ENCODE measurements at regions not wholly inside any gene's neighbourhood (a gene's known extent, or its start where the extent isn't known, plus 50 kb on each side); places are given as distances from the start of the nearest gene placed in this dataset.
"Not testable (repeated sequence)": the region's sequence is repeated elsewhere in the genome, so short reads cannot be mapped to it uniquely, and the experiment has no call there.

DNA sequence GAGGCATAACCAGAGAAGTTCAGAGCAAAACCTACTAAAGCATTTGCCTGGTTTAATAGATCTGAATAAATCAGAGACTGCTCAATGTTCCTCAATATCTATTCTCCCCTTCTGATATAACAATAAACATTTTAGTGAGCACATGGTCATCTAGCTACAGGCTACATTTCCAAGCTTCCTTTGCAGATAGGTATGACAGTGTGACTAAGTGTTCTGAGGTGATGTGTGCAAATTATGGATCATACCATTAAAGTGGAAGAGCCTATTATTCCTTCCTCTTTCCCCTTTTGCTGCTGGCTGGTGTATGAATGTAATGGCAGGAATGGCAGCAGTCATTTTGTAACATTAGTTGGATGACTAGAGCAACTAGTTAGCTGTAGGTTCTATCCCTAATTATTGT, 285.8 kb upstream of the RASA1 start:
- DNase-seq, result no peak

DNA sequence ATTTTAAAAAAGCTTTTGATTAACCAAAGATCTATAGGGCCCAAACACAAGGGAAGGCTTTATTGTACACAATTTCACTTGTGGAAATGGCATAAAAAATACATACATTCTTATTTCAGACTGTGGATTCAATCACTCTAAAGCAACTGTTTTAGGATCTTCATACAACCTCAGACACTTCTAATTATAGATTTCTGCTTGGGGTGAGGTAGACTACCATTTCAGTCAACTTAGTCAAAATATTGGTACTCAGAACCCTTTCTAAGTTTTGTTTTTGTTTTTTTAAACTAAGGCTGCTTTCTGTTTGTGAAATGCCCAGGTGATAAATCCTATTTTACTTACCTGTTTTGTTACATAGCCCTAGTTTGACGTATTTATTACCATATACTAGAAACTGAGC, 284.5 kb upstream of the RASA1 start:
- DNase-seq, result no peak

DNA sequence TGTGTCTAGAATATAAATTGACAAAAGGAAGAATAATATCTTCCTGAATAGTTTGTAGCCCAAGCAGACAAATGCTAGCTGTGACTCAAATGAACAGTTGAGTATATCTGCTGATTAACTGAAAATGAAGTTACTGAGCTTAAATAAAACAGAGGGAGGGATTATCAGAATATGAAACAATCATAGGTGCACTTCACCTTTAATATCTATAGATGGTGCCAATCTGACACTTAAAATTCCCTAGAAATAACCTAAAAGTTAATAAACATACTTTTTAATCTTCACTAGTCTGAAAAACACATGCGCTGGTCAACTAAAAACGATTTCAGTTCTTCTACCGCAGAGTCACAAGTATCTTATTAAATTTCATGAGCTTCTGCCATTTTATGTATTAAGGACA, 280.8 kb upstream of the RASA1 start:
- no peak for DNase-seq

DNA sequence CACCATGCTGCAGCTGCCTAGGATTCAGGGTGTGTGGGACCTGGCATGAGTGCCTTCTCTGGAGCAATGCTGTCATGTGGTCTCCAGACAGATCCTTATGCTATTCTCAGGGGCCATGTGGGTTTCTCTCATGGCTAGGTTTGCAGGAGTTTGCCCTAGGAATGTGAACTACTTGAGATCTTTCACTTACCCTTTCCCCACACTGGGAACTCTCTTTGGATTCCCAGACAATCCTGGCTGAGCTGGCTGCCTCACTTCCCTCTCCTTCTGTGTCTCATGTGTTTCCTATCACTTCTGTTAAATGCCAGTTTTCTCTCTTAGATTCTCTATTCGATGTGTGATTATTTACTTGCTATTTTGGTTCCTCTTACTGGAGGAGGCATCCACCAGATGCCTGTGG, 270.2 kb upstream of the RASA1 start:
- no peak for DNase-seq

DNA sequence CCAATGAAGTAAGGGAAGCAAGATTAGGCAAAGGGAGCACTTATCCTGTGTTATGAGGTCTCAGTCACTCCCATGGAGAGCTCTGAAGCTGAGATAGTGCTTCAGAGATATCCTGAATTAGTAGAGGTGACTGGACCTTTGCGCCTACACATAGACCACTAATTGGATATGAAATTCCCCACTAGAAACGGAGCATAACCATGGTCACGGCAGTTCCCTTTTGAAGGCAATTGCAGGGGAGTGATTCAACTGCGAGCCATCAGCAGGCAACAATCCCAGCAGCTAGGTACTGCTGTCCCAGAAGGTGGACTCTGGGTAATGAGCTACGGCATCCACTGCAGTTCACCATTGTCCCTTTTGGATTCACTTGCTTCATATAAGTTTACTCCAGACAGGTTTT, 267.7 kb upstream of the RASA1 start:
- DNase-seq, result no peak

DNA sequence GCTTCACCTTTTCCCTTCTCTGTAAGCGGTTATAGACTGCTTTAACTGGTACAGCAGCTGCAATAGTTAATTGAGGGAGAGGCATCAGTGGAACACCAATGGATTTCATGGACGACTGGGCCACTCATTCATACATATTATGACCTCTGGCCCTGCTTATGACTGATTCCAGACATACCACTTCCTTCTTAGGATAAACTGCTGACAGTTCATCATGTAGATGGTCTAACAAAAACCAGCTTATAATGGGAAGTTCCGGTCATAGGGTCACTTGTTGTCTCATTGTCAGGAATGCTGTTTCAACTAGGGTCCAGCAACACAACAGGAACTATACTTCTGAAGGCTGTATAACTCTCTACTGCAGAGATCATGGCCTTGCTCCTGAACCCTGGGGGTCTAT, 265.2 kb upstream of the RASA1 start:
- DNase-seq, result no peak

DNA sequence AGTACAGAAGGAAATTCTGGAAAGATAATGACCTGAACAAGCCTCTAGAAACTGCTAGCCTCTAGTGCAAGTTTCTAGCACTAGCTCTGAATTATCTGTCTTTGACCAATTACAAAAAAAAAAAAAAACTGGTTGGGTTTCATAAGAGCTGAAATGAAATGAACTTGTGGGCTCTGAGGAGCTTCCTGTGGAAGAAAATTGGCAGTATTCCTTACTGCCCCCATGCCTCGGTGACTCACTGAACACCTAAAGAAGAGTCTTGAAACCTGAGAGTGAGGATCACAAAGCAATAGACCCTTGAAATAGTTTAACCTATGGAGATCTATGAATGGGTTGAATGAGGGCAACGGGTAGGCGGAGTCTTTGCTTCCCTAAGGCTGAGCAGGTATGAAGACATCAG, 263.6 kb upstream of the RASA1 start:
- DNase-seq, result no peak

DNA sequence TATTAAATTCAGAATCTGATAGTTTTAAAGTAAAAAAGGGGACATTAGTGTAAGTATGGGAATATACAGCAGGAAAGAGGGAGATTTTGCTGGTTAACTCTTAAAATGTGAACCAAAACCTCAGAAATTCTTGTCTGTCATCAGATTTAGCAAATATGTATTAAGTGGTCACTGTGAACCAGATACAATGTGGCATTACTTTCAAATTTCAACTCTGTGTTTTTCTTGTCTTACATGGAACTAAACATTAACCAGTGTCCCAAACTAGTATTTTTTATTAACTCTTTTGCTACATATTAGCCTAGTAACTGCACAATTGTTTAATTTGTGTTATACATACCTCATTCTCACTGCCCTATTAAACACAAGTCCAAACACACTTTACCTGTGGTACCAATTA, 259.9 kb upstream of the RASA1 start:
- no peak for DNase-seq

DNA sequence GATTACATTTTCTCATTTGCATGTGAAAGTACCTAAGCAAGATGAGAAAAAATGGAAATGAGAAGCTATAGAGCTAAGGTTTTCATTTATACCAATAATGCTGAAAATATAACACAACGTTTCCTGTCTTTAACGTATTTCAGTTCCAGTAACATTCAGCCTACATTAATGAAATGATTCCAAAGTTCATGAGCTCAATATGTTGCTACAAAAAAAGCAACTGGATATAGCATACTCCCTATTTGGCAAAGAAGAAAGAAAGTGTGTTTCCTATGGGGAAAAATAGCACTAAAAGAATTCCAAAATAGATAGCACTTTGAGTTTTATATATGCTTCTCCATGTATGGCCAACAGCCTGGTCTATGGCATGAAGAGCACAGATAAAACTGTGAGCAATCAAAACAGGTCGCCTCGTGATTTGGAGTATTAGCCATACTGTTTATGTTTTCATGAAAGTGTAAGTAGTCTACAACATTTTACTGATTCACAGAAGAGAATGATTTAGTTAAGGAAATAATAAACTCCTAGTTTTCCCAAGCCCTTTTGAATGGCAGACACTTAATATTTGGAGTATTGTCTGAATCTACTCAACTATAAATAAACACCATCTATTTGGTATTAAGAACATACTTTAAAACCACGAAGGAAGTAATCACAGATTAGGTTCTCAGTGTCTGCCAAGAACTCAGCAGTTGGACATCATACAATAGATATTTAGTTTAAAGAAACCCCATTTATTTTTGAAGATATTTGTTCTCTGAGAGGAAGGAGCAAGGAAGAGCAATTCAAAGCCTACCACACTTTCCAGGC, 258.7 kb upstream of the RASA1 start:
- DNase-seq, result no peak

DNA sequence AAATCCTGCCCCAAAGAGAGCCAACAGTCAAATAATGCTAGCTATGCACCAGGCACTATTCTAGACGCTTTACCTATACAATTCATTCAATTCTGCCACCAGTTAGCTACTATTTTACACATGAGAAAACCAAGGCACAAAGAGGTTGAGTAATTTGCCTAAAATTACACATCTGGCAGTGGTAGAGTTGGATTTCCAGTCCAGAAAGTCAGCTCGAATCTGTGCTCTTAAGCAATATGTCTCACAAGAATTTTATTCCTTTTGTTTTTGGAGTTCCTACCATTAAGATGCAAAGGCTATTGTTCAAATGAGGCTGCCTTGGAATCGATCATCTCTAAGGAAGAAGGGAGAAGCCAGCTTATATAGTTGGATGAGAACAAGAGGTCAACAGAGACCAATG, 256.9 kb upstream of the RASA1 start:
- DNase-seq, result no peak

DNA sequence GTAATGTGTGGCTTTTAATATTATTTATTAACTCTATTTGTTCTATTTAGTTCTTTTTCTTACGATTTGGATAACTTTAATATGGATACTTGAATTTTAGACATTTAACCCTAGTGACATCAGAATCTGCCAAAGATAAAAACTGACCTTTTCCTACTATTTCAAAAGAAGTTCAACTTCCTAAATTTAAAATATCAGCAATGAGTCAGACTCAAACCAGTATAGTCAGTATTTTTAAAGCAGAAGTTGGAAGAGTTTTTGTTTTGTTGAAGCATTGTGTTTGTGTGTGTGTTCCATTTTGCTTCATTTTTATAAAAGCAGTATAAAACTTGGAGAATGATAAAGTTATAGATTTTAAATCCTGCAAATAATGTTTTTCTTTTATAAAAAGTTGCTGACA, 251.8 kb upstream of the RASA1 start:
- DNase-seq, result no peak

DNA sequence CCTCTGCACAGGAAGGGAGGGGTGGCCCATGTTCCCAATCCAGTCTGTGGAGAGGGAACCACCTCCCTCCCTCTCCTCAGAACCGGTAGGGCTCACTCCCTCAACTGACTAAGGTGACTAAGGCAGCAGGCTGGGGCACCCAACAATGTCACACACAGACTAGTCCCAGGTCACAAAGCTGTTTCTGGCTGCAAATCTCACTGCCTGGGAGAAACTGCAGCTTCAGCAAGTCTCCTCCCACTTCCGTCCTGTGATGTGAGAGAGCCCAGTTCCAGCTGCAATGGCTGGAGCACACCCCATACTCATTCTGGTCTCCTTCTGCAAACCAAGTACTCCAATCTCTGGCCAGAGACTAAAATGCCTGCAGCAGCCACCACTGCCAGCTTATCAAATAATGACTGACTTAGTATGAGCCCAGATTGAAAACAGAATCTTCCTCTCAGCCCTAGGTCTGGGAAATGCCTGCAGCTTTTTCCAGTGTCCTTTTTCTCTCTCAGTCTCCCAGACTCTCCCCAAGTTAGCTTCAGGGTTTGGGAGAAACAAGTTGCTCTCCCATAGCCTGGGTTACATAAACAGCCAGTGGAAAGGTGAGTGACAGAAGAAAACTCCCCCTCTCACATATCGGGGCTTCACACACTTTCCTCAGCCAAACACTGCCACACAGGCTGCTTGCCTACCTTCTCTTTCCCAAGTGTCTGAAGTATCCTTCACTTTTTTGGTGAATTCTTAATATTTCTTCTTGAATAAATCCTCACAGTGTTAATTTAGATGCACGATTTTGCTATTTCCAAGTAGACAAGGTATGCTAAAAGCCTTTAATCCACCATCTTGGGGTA, 247.4 kb upstream of the RASA1 start:
- no peak for DNase-seq

DNA sequence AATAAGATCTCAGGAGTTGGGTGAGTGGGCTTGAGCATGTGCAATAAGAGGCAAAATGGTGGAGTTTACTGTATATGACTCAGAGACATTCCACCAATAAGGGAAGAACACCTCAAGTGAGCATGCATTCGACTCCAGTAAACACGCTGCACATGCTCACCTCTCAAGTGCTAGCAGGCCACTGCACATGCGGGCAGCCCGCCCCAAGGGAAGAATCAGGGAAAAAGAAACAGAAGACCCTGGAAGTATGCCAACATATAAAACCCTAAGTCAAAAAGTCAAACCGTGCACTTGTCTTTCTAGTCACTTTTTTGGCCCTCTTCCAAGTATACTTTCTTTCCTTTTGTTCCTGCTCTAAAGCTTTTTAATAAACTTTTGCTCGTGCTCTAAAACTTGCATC, 245.3 kb upstream of the RASA1 start:
- DNase-seq, result no peak

DNA sequence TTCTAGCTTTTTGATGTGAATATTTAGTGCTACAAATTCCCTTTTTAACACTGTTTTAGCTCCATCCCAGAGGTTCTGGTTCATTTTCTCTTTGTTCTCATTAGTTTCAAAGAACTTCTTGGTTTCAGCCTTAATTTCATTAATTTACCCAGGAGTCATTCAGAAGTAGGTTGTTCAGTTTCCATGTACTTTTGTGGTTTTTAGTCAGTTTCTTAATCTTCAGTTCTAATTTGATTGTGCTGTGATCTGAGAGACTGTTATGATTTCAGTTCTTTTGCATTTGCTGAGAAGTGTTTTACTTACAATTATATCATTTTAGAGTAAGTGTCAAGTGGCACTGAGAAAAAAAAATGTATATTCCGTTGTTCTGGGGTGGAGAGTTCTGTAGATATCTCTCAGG, 240.1 kb upstream of the RASA1 start:
- DNase-seq, result no peak

DNA sequence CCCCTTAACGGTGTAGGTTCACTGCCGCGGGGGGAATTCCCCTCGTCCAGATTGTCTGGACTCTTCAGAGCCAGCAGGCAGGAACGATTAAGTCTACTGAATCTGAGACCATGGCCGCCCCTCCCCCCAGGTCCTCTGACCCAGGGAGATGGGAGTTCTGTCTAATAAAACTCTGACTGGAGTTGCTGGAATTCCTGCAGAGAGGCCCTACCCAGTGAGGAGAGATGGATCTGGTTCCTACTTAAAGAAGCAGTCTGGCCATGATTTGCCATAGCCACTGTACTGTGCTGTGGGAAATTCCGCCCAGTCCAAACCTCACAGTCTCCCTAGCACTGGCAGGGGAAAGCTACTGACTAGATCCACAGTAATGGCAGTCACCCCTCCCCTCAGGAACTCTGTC, 237.7 kb upstream of the RASA1 start:
- no peak for DNase-seq

DNA sequence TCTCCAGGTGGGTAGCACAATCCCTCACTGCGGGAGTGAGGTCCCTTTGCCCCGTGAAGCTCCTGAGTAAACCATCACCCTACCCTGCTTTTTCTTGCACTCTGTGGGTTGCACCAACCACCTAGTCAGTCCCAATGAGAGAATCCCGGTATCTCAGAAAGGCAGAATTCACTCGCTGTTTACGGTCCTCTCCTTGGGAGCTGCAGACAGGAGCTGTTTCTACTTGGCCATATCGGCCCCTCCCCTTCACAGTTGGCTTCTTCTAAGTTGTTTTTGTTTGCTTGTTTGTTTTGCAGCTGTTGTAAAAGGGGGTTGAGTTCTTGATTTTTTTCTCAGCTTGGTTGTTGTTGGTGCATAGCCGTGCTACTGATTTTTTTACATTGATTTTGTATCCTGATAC, 237.0 kb upstream of the RASA1 start:
- DNase-seq, result no peak

DNA sequence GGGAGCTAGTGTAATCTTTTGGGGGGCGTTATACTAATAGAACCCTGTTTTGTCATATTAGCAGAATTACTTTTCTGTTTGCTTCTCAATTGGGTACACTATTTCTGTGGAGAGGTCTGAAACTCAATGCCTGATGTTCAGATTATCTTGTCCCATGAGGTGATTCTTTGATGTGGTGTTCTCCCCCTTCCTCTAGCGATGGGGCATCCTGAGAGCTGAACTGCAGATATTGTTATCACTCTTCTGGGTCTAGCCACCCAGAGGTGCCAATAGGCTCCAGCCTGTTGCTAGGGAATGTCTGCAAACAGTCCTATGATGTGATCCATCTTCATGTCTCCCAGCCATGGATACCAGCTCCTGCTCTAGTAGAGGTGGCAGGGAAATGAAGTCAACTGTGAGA, 233.1 kb upstream of the RASA1 start:
- no peak for DNase-seq

DNA sequence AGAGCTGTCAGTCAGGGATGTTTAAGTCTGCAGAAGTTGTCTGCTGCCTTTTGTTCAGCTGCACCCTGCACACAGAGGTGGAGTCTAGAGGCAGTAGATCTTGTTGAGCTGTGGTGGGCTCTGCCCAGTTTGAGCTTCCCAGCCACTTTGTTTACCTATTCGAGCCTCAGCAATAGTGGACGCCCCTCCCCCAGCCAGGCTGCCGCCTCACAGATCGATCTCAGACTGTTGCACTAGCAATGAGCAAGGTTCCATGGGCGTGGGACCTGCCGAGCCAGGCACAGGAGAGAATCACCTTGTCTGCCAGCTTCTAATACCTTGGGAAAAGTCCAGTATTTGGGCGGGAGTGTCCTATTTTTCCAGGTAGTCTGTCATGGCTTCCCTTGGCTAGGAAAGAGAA, 225.1 kb upstream of the RASA1 start:
- DNase-seq, result no peak

DNA sequence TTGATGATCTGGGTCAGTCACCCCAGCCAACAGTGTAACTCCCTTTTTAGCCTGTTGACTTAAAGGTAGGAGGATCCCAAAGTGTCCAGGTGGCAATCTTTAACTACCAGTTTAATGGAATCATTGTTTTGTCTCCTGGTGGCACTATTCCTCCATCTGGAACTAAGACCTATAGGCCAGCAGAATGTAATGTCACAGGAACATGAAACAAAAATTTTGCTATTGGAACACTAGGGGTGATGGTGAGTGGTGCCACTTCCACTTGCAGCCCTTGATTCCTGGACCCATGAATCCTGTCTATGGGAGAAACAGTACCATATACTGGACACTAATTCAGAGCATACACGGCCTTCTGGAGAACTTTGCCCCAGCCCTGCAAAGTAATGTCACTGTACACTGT, 219.5 kb upstream of the RASA1 start:
- DNase-seq, result no peak

DNA sequence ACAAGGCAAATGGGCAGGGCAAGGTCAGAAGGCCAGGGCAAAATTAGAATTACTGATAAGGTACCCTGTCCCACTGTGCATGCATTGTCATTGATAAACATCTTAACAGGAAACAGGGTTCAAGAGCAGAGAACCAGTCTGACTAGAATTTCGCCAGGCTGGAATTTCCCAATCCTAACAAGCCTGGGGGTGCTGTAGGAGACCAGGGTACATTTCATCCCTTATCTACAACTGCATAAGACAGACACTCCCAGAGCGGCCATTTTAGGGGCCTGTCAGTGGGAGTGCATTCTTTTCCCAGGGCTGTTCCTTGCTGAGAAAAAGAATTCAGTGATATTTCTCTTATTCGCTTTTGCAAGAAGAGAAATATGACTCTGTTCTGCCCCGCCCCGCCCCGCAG, 218.7 kb upstream of the RASA1 start:
- not testable (repeated sequence) for DNase-seq

DNA sequence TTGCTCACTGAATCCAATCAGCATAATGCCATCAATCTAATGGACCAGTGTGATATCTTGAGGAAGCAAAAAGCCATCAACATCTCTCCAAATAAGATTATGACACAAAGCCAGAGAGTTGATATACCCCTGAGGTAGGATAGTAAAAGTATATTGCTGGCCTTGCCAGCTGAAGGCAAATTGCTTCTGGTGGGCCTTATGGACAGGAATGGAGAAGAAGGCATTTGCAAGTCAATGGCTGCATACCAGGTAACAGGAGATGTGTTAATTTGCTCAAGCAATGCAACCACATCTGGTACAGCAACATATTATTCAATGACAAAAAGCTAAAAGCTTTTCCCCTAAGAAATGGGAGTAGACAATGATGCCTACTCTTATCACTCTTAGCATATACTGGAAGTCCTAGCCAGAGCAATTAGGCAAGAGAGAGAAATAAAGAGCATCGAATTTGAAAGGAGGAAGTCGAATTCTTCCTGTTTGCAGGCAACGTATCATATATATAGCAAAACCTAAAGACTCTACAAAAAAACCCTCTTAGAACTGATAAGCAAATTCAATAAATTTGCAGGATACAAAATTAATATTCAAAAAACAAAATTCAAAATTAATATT, 216.1 kb upstream of the RASA1 start:
- no peak for DNase-seq

DNA sequence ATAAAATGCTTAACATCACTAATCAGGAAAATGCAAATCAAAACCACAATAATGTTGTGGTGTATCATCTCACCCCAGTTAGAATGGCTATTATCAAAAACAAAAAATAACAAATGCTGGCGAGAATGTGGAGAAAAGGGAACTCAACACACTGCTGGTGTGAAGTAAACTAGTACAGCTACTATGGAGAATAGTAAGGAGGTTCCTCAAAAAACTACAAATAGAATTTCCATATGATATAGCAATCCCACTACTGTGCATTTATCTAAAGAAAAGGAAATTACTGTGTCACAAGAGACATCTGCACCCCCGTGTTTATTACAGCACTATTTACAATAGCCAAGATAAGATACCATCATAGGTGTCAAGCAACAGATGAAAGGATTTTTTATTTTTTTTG, 214.5 kb upstream of the RASA1 start:
- peak; percentile 25 for DNase-seq

DNA sequence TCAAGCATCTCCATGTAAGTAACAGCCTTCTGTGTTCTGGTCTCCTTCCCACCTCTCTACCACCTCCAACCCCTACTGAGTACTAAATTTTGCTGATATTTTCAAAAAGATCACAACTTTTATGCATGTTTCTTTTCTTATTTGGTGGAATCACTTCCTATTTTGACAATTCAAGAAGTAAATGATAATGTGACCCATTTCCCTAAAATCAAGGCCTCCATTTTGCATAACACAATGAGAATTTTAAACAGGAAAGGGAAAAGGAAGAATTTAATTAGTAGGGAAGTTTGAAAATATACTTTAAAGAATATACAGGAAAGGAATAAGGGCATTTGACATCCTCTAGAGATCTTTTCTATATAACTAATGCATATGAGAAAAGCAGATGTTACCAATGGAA, 212.9 kb upstream of the RASA1 start:
- no peak for DNase-seq

DNA sequence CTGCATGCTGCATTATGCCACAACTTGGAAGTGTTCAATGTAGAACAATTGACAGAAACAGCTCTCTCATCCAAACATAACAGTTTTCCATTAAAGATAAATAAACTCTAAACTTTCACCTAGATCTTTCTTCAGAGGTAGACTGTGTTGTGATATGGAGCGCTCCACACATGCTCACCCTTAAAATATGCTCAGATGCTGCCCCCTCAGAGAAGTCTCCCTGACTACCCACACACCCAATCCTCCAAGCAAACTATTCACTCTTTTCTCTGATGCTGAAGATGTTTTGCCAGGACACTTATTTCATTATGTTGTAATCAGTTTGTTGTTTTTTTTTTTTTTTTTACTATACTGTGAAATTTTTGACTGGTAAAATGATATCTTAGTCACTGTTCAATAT, 206.6 kb upstream of the RASA1 start:
- no peak for DNase-seq

Measured in NCI-H526 treated with DMSO at 0.1 percent for 48 hours (cell line).